ENCODE measurements at regions not wholly inside any gene's neighbourhood (a gene's known extent, or its start where the extent isn't known, plus 50 kb on each side); places are given as distances from the start of the nearest gene placed in this dataset.
"Not testable (repeated sequence)": the region's sequence is repeated elsewhere in the genome, so short reads cannot be mapped to it uniquely, and the experiment has no call there.

GRCh38 chr4:34502086-34502485, 1742.2 kb downstream of the ARAP2 start:
- ChIA-PET POLR2A (no interaction called here), CTCF (no interaction called here)
- Histone ChIP-seq H3K27me3 (ENCODE audit: control insufficient read depth, insufficient read depth, low read length) (no peaks in the 10 kb centered on the region), H3K4me3 (ENCODE audit: low read depth in 2 of 2, low read length in 2 of 2) (no peak overlapping the region), H3K9me3 (ENCODE audit: control insufficient read depth, insufficient read depth, low read depth, low read length) (no peaks in the 10 kb centered on the region), H3K27ac (ENCODE audit: low read length) (no peak overlapping the region), H3K4me1 (ENCODE audit: control insufficient read depth, insufficient read depth, low read length) (no peaks in the 10 kb centered on the region), H3K36me3 (ENCODE audit: control insufficient read depth, insufficient read depth, low read length) (no peaks in the 10 kb centered on the region)
- BruUV-seq (replicated peaks) = no TSS peak
- ATAC-seq (no peak), DNase-seq (ENCODE audit: low read depth, low spot score) (no peak)
- in situ Hi-C loops (cut with HindIII; ENCODE audit: low pct_unique_long_range_greater_than_20kb, low sequenced_read_pairs) (no loop called here), intact Hi-C loops (cut with micrococcal nuclease; ENCODE audit: unreplicated experiment) (no loop called here)
- TF ChIP-seq SIN3A (IDR thresholded peaks at IDR 0.05; ENCODE audit: borderline replicate concordance, insufficient read depth, low read depth, low read length) (no peak), REST (IDR thresholded peaks at IDR 0.05; ENCODE audit: insufficient read depth in 1 of 2, low read depth in 2 of 2, low read length in 1 of 2) (no peak), CTCF (IDR thresholded peaks at IDR 0.05) (no peak), TCF7L2 (IDR thresholded peaks at IDR 0.05; ENCODE audit: low read depth, low read length) (no peak), POLR2AphosphoS5 (IDR thresholded peaks at IDR 0.05; ENCODE audit: low read depth, low read length) (no peak)

DNA sequence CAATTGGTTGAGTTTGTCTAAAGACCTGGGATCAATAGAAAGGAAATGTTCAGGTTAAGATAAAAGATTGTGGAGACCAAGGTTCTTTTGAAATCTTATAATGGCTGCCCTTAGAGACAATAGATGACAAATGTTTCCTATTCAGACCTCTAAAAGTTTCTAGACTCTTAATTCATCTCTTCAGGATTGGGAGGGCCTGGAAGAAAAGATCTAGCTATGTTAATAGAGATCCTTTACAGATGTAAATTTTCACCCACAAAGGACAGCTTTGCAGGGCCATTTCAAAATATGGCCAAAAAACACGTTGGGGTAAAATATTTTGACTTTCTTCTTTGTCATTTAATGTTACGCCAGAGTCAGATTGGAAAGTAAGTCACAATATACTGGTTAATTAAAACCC, 1739.6 kb downstream of the ARAP2 start:
- DNase-seq (ENCODE audit: low read depth, low spot score); intact Hi-C loops (cut with micrococcal nuclease; ENCODE audit: unreplicated experiment); CTCF ChIA-PET; ATAC-seq; H3K36me3 ChIP-seq (ENCODE audit: control insufficient read depth, insufficient read depth, low read length); H3K9me3 ChIP-seq (ENCODE audit: control insufficient read depth, insufficient read depth, low read depth, low read length); POLR2A ChIA-PET; H3K4me3 ChIP-seq (ENCODE audit: low read depth in 2 of 2, low read length in 2 of 2); H3K27me3 ChIP-seq (ENCODE audit: control insufficient read depth, insufficient read depth, low read length); H3K4me1 ChIP-seq (ENCODE audit: control insufficient read depth, insufficient read depth, low read length); H3K27ac ChIP-seq (ENCODE audit: low read length); BruUV-seq (replicated peaks); in situ Hi-C loops (cut with HindIII; ENCODE audit: low pct_unique_long_range_greater_than_20kb, low sequenced_read_pairs): not testable (repeated sequence)

DNA sequence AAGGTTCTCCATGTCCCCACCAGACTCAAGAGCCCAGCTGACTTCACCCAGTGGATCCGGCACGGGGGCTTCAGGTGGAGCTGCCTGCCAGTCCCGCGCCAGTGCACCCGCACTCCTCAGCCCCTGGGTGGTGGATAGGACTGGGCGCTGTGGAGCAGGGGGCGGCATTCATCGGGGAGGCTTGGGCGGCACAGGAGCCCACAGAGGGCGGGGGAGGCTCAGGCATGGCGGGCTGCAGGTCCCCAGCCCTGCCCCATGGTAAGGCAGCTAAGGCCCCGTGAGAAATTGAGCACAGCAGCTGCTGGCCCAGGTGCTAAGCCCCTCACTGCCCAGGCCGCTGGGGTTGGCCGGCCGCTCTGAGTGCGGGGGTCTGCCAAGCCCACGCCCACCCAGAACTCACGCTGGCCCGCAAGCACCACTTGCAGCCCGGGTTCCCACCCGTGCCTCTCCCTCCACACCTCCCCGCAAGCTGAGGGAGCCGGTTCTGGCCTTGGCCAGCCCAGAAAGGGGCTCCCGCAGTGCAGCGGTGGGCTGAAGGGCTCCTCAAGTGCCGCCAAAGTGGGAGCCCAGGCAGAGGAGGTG, 1737.7 kb downstream of the ARAP2 start:
- H3K27me3 ChIP-seq (ENCODE audit: control insufficient read depth, insufficient read depth, low read length); DNase-seq (ENCODE audit: low read depth, low spot score); H3K36me3 ChIP-seq (ENCODE audit: control insufficient read depth, insufficient read depth, low read length); H3K4me1 ChIP-seq (ENCODE audit: control insufficient read depth, insufficient read depth, low read length); H3K4me3 ChIP-seq (ENCODE audit: low read depth in 2 of 2, low read length in 2 of 2); POLR2A ChIA-PET; H3K27ac ChIP-seq (ENCODE audit: low read length); H3K9me3 ChIP-seq (ENCODE audit: control insufficient read depth, insufficient read depth, low read depth, low read length); in situ Hi-C loops (cut with HindIII; ENCODE audit: low pct_unique_long_range_greater_than_20kb, low sequenced_read_pairs); ATAC-seq; CTCF ChIA-PET; intact Hi-C loops (cut with micrococcal nuclease; ENCODE audit: unreplicated experiment); BruUV-seq (replicated peaks): not testable (repeated sequence)

All from Panc1 (cell line).